Peyer's patch (tissue), 4 donors: ENCODE measurements at regions not wholly inside any gene's neighbourhood (a gene's known extent, or its start where the extent isn't known, plus 50 kb on each side); places are given as distances from the start of the nearest gene placed in this dataset.
A peak's percentile ranks its signal among the peaks of the same experiment; 100 is the strongest.

Source experiments
- DNase-seq, 3 donors: peaks; one replicate each; pipeline ENCODE4 v3.0.0-alpha.2; 2017 to 2019
- H3K27ac ChIP-seq, 4 donors: fragments of 200-600 bp; sonication (generic); one replicate each; pipeline ENCODE4 v1.5.1; 2016 to 2019
- H3K27me3 ChIP-seq, 2 donors: fragments of 200-600 bp; sonication (generic); one replicate each; pipeline ENCODE4 v1.5.1; 2019
- H3K36me3 ChIP-seq, 3 donors: fragments of 200-600 bp; sonication (generic); one replicate each; pipeline ENCODE4 v1.5.1; 2016 to 2019
- H3K4me1 ChIP-seq, 4 donors: fragments of 200-600 bp; sonication (generic); one replicate each; pipeline ENCODE4 v1.5.1; 2016 to 2019
- H3K4me3 ChIP-seq, 4 donors: fragments of 200-600 bp; sonication (generic); 1 replicate in 3 of 4; 2 replicates in 1 of 4; pipeline ENCODE4 v1.5.1; 2016 to 2019; ENCODE audit warnings: mild to moderate bottlenecking in 1 of 4
- H3K9me3 ChIP-seq, 4 donors: fragments of 200-600 bp; sonication (generic); one replicate each; pipeline ENCODE4 v1.5.1; 2016 to 2019; ENCODE audit warnings: mild to moderate bottlenecking in 1 of 4
- CTCF ChIP-seq, 6 experiments: fragments of 450-650 bp in 4 of 6; fragments of 200-600 bp in 2 of 6; sonication (generic) in 1 of 6; IDR thresholded peaks; one replicate each; pipeline ENCODE4 v1.5.1; 2017 to 2019; ENCODE audit warnings: antibody characterized with exemption in 6 of 6, mild to moderate bottlenecking in 3 of 6, moderate library complexity in 1 of 6
- POLR2A ChIP-seq, 2 donors: fragments of 450-650 bp; IDR thresholded peaks; one replicate each; pipeline ENCODE4 v1.5.1; 2017; ENCODE audit warnings: antibody characterized with exemption in 2 of 2, mild to moderate bottlenecking in 2 of 2, moderate library complexity in 2 of 2

DNA sequence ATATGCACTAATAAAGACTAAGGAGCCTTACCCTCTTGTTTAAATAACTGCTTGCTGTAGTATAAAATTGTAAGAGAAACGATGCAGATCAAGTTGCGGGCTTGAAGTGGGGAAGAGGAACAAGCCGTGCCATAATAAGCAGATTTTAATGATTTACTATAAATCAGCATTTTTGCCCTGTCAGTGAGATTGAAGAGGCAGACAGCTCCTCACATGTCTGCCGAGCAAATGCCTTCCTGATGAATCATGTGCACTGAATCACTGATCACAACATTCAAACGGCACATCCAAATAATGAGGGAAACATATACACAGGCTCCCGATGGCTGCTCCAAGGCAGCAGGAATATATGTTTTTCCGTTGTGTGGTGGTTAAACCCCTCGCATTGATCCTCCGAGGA lies 282.9 kb downstream of the TSHZ3 start:
- Histone ChIP-seq H3K27ac (no peak overlapping the region), H3K9me3 (peaks cover 0 to 5% (median 0%) of the 10 kb centered on the region in 4 donors), H3K4me3 (no peak overlapping the region), H3K4me1 (no peaks in the 10 kb centered on the region), H3K27me3 (no peaks in the 10 kb centered on the region), H3K36me3 (no peaks in the 10 kb centered on the region)
- no peak for DNase-seq
- TF ChIP-seq CTCF (IDR thresholded peaks at IDR 0.05) (no peak), POLR2A (IDR thresholded peaks at IDR 0.05) (no peak)

DNA sequence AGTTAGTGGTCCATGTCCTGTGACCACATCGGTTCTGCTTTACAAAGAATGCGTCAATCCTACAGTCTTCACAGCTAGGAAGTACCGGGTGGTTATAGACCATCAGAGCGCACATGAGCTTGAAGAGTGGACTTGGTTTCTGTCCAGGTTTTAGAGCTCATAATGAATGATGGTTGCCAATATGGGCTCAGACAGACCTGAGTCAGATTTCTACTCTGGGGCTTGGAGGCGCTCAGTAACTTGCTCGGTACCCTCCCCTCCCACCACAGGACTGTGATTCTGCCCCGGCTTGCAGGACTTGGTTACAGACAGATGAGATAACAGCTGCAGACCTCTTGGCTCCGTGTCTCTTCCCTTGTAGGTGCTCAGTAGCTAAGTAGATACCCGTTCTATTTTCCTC lies 284.7 kb downstream of the TSHZ3 start:
- Histone ChIP-seq H3K36me3 (no peaks in the 10 kb centered on the region), H3K4me1 (no peaks in the 10 kb centered on the region), H3K9me3 (peaks cover 0 to 5% (median 0%) of the 10 kb centered on the region in 4 donors), H3K27me3 (no peaks in the 10 kb centered on the region), H3K4me3 (no peak overlapping the region), H3K27ac (no peak overlapping the region)
- no peak for TF ChIP-seq POLR2A (IDR thresholded peaks at IDR 0.05)
- no peak for TF ChIP-seq CTCF (IDR thresholded peaks at IDR 0.05)
- DNase-seq = no peak

DNA sequence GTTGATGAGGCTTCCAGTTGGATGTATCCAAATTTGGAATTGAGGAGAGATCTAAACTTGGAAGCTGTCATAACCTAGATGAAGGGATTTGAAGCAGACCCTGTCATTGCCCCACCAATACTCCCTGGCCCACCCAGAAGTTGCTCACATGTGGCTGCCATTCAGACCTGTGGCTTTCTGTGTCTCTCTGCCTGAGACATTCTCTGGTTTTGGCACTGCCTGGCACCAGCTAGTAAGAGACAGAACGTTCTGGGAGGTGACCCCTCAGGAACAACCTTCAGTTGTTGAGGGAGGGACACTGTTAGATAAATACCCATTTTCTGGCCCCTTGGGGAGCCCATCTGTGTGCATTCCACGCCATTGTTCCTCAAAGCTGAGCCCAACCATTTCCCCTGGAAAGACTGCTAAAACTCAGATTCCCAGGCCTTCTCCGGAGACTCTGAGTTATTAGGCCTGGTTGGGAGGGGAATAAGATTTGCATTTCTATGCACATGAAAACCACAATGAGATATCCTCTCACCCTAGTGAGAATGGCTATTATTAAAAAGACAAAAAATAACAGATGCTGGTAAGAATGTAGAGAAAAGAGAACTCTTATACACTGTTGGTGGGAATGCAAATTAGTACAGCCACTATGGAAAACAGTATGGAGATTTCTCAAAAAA lies 290.4 kb downstream of the TSHZ3 start:
- TF ChIP-seq POLR2A (IDR thresholded peaks at IDR 0.05) = no peak
- no peak for TF ChIP-seq CTCF (IDR thresholded peaks at IDR 0.05)
- no peaks in the 10 kb centered on the region for H3K27me3 ChIP-seq

GRCh38 chr19:31057476-31057875 lies 291.8 kb downstream of the TSHZ3 start:
- Histone ChIP-seq H3K27ac (no peak overlapping the region), H3K4me1 (no peaks in the 10 kb centered on the region), H3K36me3 (no peaks in the 10 kb centered on the region), H3K4me3 (no peak overlapping the region), H3K9me3 (no peaks in the 10 kb centered on the region), H3K27me3 (no peaks in the 10 kb centered on the region)
- TF ChIP-seq POLR2A (IDR thresholded peaks at IDR 0.05) = no peak
- no peak for TF ChIP-seq CTCF (IDR thresholded peaks at IDR 0.05)
- DNase-seq = no peak

More for the DNA sequence above, 290.4 kb downstream of the TSHZ3 start:
- H3K36me3 ChIP-seq = no peaks in the 10 kb centered on the region
- no peak overlapping the region for H3K27ac ChIP-seq
- no peak for DNase-seq
- peaks cover 0 to 5% (median 0%) of the 10 kb centered on the region in 4 donors for H3K9me3 ChIP-seq
- no peaks in the 10 kb centered on the region for H3K4me1 ChIP-seq
- no peak overlapping the region for H3K4me3 ChIP-seq

GRCh38 chr19:31055454-31055853 lies 293.8 kb downstream of the TSHZ3 start:
- H3K36me3 ChIP-seq = no peaks in the 10 kb centered on the region
- no peak overlapping the region for H3K4me3 ChIP-seq
- H3K9me3 ChIP-seq = no peaks in the 10 kb centered on the region
- no peak for TF ChIP-seq POLR2A (IDR thresholded peaks at IDR 0.05)
- TF ChIP-seq CTCF (IDR thresholded peaks at IDR 0.05) = no peak
- no peak for DNase-seq
- H3K27me3 ChIP-seq = no peaks in the 10 kb centered on the region
- H3K27ac ChIP-seq = no peak overlapping the region
- H3K4me1 ChIP-seq = no peaks in the 10 kb centered on the region

- TF ChIP-seq CTCF (IDR thresholded peaks at IDR 0.05) (peak in 3 of 6 experiments; percentile 25 to 34 (median 31)), POLR2A (IDR thresholded peaks at IDR 0.05) (no peak)
- Histone ChIP-seq H3K27ac (no peak overlapping the region), H3K4me1 (no peaks in the 10 kb centered on the region), H3K9me3 (no peaks in the 10 kb centered on the region), H3K36me3 (no peaks in the 10 kb centered on the region), H3K4me3 (no peak overlapping the region), H3K27me3 (no peaks in the 10 kb centered on the region)
- DNase-seq = peak in 1 of 3 donors; percentile 47
These were observed 294.8 kb downstream of the TSHZ3 start for GRCh38 chr19:31054430-31054829.
